GM12865 (cell line): ENCODE measurements at regions not wholly inside any gene's neighbourhood (a gene's known extent, or its start where the extent isn't known, plus 50 kb on each side); places are given as distances from the start of the nearest gene placed in this dataset.
A peak's percentile ranks its signal among the peaks of the same experiment; 100 is the strongest.

Experiments
- DNase-seq: peaks from one replicate; pipeline ENCODE4 v3.0.0; 2010; ENCODE audit warnings: low read depth
- H3K4me3 ChIP-seq: 2 replicates; pipeline ENCODE4 v1.5.1; 2011; ENCODE audit warnings: mild to moderate bottlenecking, low read depth, low read length, control low read depth
- TF ChIP-seq, protein P1 (sequence below): IDR thresholded peaks from 2 replicates; pipeline ENCODE4 v1.5.1; 2011; ENCODE audit warnings: low read length, control low read depth, low read depth, inconsistent platforms; ENCODE audit not compliant: insufficient read depth; ENCODE audit errors: missing control alignments

DNA sequence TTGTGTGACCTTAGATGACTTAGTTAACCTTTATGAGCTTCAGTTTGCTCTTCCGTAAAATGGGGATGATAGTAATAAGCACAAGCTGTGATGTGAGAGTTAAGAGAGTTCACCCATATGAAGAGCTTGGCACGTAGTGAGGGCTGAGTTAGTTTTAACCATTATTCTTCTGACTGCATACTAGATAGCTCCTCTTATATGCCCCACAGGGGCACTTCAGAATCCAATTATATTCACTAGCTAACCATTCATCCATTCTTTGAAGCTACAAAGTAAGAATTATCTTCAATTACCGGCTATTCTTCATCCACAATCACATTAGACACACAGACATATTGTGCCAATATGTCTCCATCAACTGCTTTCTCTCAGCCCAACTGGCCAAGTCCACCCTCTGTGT is 159.0 kb upstream of the STT3B start:
- no peak overlapping the region for H3K4me3 ChIP-seq
- DNase-seq, result no peak
- TF ChIP-seq, protein P1, sequence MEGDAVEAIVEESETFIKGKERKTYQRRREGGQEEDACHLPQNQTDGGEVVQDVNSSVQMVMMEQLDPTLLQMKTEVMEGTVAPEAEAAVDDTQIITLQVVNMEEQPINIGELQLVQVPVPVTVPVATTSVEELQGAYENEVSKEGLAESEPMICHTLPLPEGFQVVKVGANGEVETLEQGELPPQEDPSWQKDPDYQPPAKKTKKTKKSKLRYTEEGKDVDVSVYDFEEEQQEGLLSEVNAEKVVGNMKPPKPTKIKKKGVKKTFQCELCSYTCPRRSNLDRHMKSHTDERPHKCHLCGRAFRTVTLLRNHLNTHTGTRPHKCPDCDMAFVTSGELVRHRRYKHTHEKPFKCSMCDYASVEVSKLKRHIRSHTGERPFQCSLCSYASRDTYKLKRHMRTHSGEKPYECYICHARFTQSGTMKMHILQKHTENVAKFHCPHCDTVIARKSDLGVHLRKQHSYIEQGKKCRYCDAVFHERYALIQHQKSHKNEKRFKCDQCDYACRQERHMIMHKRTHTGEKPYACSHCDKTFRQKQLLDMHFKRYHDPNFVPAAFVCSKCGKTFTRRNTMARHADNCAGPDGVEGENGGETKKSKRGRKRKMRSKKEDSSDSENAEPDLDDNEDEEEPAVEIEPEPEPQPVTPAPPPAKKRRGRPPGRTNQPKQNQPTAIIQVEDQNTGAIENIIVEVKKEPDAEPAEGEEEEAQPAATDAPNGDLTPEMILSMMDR, result no peak

- no peak overlapping the region for H3K4me3 ChIP-seq
- TF ChIP-seq, protein P1, result no peak
- DNase-seq, result peak; percentile 27
These were observed 155.6 kb upstream of the STT3B start for GRCh38 chr3:31377045-31377642.

DNA sequence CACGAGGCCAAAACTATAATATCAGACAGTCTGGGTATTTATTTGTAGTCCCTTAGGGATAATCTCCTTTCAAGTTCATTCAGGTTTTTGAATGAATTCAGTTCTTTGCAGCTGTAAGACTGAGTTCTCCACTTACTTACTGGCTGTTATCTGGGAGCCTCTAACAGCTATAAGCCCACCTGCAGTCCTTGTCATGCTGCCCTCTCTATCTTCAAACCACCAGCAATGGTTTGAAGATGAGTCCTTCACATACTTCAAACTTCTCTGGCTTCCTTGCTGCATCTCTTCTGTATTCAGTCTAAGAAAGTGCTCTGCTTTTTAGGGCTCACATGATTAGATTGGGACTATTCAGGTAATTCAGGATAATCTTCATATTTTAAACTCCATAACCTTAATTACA is 154.5 kb upstream of the STT3B start:
- DNase-seq, result no peak
- TF ChIP-seq, protein P1, result no peak
- H3K4me3 ChIP-seq, result no peak overlapping the region

DNA sequence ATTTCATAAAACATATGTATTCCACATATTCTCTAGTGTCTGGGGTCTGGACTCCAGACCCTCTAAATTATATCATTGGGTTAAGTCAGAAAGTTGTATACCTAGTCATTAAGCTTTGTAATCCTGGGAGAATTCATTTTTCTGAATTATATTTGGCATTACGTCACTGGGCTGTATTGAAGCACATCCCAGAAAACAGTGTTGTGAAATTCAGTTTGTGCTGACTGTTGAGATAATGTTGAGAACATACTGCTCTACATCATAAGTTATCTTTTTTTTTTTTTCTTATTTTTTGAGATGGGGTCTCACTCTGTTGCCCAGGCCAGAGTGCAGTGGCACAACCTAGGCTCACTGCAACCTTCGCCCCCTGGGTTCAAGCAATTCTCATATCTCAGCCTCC is 153.1 kb upstream of the STT3B start:
- no peak for DNase-seq
- TF ChIP-seq, protein P1, result no peak
- no peak overlapping the region for H3K4me3 ChIP-seq

DNA sequence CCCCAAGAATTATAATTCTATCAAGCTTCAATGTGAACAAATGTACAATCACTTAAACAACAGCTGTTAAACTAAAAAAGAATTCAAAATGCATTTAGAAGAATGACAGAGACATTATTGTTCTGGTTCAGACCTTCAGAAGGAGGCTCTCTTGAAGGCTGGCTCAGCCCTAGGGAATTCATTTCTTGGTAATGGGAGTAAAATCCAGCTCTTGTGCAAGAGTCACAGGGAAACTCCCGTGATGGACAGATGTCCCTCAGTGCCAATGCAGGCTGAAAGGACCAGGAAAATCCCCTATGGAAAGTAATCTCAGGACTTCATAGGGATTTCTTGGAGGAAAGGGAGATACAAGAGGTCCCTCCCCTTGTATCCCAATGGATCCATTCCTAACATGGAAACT is 149.9 kb upstream of the STT3B start:
- no peak overlapping the region for H3K4me3 ChIP-seq
- no peak for DNase-seq
- TF ChIP-seq, protein P1, result no peak

DNA sequence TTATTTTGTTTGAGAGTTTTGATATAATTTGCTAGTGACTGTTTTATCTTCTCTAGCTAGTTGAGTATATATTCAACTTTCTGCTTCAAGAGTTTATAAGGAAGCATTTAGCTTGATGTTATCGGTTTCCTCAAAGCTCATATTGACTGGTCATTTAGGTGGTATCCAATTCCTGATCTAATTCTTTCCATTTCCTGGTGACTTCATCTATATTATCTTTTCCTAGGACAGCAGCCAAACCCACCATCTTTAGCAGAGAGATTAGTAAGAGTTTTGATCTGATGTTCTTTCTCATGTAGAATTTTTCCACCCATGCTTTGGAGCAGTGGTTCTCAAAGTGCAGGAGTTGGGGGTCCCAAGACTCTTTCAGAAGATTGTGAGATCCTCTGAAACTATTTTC is 148.6 kb upstream of the STT3B start:
- TF ChIP-seq, protein P1, result no peak
- no peak overlapping the region for H3K4me3 ChIP-seq
- no peak for DNase-seq

DNA sequence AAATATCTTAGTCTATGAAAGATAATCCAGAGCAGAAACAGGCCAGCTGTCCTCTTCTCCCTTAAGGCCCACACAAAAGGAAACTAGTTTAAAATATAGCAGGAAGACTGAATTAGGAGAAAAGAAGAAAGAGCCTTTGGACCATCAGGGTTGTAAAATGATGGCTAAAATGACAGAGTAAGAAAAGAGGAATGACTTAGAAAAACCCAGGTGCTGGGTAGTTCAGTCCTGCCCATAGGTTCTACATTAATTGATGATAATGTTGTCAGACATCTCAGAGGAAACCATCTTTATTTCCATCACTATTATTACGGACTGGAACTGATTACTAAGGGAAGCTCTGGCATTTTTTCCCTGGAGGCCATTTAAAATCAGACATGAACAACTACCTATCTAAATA is 142.8 kb upstream of the STT3B start:
- H3K4me3 ChIP-seq, result no peak overlapping the region
- TF ChIP-seq, protein P1, result no peak
- DNase-seq, result no peak
